ENCODE measurements at regions not wholly inside any gene's neighbourhood (a gene's known extent, or its start where the extent isn't known, plus 50 kb on each side); places are given as distances from the start of the nearest gene placed in this dataset.
"Not testable (repeated sequence)": the region's sequence is repeated elsewhere in the genome, so short reads cannot be mapped to it uniquely, and the experiment has no call there.

DNA sequence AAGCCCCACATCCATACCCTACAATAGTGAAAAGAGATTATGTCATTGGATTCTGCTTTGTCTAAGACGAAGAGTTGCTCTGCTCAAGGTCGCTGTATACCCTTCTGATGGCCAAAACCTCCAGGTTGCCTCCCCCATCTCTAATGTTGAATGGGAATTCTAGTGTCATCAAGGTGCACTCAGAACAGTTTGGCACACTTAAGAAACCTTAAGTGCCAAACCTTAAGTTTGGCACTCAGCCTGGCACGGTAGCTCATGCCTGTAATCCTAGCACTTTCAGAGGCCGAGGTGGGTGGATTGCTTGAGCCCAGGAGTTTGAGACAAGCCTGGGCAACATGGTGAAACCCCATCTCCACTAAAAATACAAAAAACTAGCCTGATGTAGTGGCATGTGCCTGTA is 1245.6 kb upstream of the SEL1L start:
- Histone ChIP-seq H3K36me3 (ENCODE audit: control insufficient read depth, insufficient read depth, low read length) (no peaks in the 10 kb centered on the region), H3K4me1 (ENCODE audit: control insufficient read depth, insufficient read depth, low read length) (no peaks in the 10 kb centered on the region), H3K27ac (ENCODE audit: low read depth, low read length) (no peak overlapping the region), H3K4me3 (ENCODE audit: low read depth, low read length) (no peak overlapping the region), H3K9me3 (ENCODE audit: control insufficient read depth, insufficient read depth, low read length) (no peaks in the 10 kb centered on the region), H3K27me3 (ENCODE audit: control insufficient read depth, insufficient read depth, low read length) (no peaks in the 10 kb centered on the region)
- DNase-seq (ENCODE audit: low read depth in 4 of 6, low spot score in 6 of 6): no peak
- WGBS (ENCODE audit: insufficient coverage): no CpG with 5 or more reads among the region's 4 CpGs

GRCh38 chr14:82785756-82786482 is 1252.3 kb upstream of the SEL1L start:
- H3K4me3 ChIP-seq (ENCODE audit: low read depth, low read length): no peak overlapping the region
- WGBS (ENCODE audit: insufficient coverage): no CpG with 5 or more reads among the region's 1 CpG
- H3K4me1 ChIP-seq (ENCODE audit: control insufficient read depth, insufficient read depth, low read length): no peaks in the 10 kb centered on the region
- H3K36me3 ChIP-seq (ENCODE audit: control insufficient read depth, insufficient read depth, low read length): no peaks in the 10 kb centered on the region
- peak in 2 of 6 donors; percentile 31 to 81 for DNase-seq (ENCODE audit: low read depth in 4 of 6, low spot score in 6 of 6)
- no peaks in the 10 kb centered on the region for H3K9me3 ChIP-seq (ENCODE audit: control insufficient read depth, insufficient read depth, low read length)
- no peak overlapping the region for H3K27ac ChIP-seq (ENCODE audit: low read depth, low read length)
- no peaks in the 10 kb centered on the region for H3K27me3 ChIP-seq (ENCODE audit: control insufficient read depth, insufficient read depth, low read length)

GRCh38 chr14:82786483-82786880 is 1252.8 kb upstream of the SEL1L start:
- no peak for DNase-seq (ENCODE audit: low read depth in 4 of 6, low spot score in 6 of 6)
- Histone ChIP-seq H3K4me1 (ENCODE audit: control insufficient read depth, insufficient read depth, low read length) (no peaks in the 10 kb centered on the region), H3K36me3 (ENCODE audit: control insufficient read depth, insufficient read depth, low read length) (no peaks in the 10 kb centered on the region), H3K9me3 (ENCODE audit: control insufficient read depth, insufficient read depth, low read length) (no peaks in the 10 kb centered on the region), H3K4me3 (ENCODE audit: low read depth, low read length) (no peak overlapping the region), H3K27me3 (ENCODE audit: control insufficient read depth, insufficient read depth, low read length) (no peaks in the 10 kb centered on the region), H3K27ac (ENCODE audit: low read depth, low read length) (no peak overlapping the region)
- WGBS (ENCODE audit: insufficient coverage): no CpG with 5 or more reads among the region's 3 CpGs

DNA sequence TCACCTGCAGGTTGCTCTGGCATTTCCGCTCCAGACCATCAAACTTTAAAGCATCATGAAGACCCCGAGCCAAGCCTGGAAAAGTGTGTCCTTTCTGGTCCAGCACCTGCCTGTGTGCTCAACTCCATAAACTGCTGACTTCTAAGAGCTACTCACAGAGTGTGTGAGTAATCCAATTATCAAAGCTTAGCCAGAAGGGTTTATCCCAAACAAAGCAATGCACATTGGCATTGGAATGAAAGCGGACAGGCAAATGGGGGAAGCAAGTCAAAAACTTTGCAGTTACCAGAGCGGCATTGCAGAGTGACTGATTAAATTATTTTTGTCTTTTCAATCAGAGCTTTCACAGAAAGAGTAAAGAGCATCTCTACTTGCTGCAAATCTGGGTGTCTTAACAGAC is 1262.4 kb upstream of the SEL1L start:
- H3K9me3 ChIP-seq (ENCODE audit: control insufficient read depth, insufficient read depth, low read length): no peaks in the 10 kb centered on the region
- H3K4me1 ChIP-seq (ENCODE audit: control insufficient read depth, insufficient read depth, low read length): no peaks in the 10 kb centered on the region
- H3K4me3 ChIP-seq (ENCODE audit: low read depth, low read length): no peak overlapping the region
- H3K27me3 ChIP-seq (ENCODE audit: control insufficient read depth, insufficient read depth, low read length): no peaks in the 10 kb centered on the region
- DNase-seq (ENCODE audit: low read depth in 4 of 6, low spot score in 6 of 6): peak in 1 of 6 donors; percentile 29
- H3K36me3 ChIP-seq (ENCODE audit: control insufficient read depth, insufficient read depth, low read length): no peaks in the 10 kb centered on the region
- no peak overlapping the region for H3K27ac ChIP-seq (ENCODE audit: low read depth, low read length)
- 67% methylated on average over 1 of the region's 4 CpGs for WGBS (ENCODE audit: insufficient coverage)

GRCh38 chr14:82798276-82798675 is 1264.6 kb upstream of the SEL1L start:
- no CpG with 5 or more reads among the region's 1 CpG for WGBS (ENCODE audit: insufficient coverage)
- DNase-seq (ENCODE audit: low read depth in 4 of 6, low spot score in 6 of 6): peak in 1 of 6 donors; percentile 63

GRCh38 chr14:82805892-82806825 is 1272.5 kb upstream of the SEL1L start:
- H3K36me3 ChIP-seq (ENCODE audit: control insufficient read depth, insufficient read depth, low read length): no peaks in the 10 kb centered on the region
- H3K9me3 ChIP-seq (ENCODE audit: control insufficient read depth, insufficient read depth, low read length): no peaks in the 10 kb centered on the region
- no peak overlapping the region for H3K4me3 ChIP-seq (ENCODE audit: low read depth, low read length)
- DNase-seq (ENCODE audit: low read depth in 4 of 6, low spot score in 6 of 6): peak in 1 of 6 donors; percentile 21
- no peak overlapping the region for H3K27ac ChIP-seq (ENCODE audit: low read depth, low read length)
- WGBS (ENCODE audit: insufficient coverage): no CpG with 5 or more reads among the region's 7 CpGs
- H3K27me3 ChIP-seq (ENCODE audit: control insufficient read depth, insufficient read depth, low read length): no peaks in the 10 kb centered on the region
- H3K4me1 ChIP-seq (ENCODE audit: control insufficient read depth, insufficient read depth, low read length): no peaks in the 10 kb centered on the region

More at GRCh38 chr14:82798276-82798675, 1264.6 kb upstream of the SEL1L start:
- H3K9me3 ChIP-seq (ENCODE audit: control insufficient read depth, insufficient read depth, low read length): no peaks in the 10 kb centered on the region
- H3K36me3 ChIP-seq (ENCODE audit: control insufficient read depth, insufficient read depth, low read length): no peaks in the 10 kb centered on the region
- H3K27me3 ChIP-seq (ENCODE audit: control insufficient read depth, insufficient read depth, low read length): no peaks in the 10 kb centered on the region
- no peak overlapping the region for H3K27ac ChIP-seq (ENCODE audit: low read depth, low read length)
- H3K4me3 ChIP-seq (ENCODE audit: low read depth, low read length): no peak overlapping the region
- no peaks in the 10 kb centered on the region for H3K4me1 ChIP-seq (ENCODE audit: control insufficient read depth, insufficient read depth, low read length)

DNA sequence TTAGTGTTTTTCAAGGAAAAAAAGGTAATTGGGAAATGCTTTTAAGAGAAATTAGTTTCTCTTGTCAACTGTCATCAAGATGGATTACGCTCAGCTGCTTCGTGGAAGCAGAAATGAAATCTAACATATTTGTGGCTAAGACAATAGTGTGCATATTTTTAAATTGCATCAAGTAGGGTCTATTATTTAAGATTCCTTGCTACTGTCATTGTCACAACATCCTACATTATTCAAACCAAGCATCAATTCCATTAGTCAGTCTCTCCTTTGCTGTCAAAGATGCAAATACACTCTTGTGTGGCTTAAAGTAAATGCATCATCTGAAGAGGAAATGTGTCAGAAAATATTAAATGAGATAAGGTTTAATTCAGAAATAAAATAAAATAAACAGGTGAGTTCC is 1277.6 kb upstream of the SEL1L start:
- H3K27ac ChIP-seq (ENCODE audit: low read depth, low read length): no peak overlapping the region
- no peaks in the 10 kb centered on the region for H3K4me1 ChIP-seq (ENCODE audit: control insufficient read depth, insufficient read depth, low read length)
- no peak for DNase-seq (ENCODE audit: low read depth in 4 of 6, low spot score in 6 of 6)
- whole genome bisulfite sequencing (ENCODE audit: insufficient coverage): no CpG with 5 or more reads among the region's 2 CpGs
- no peaks in the 10 kb centered on the region for H3K27me3 ChIP-seq (ENCODE audit: control insufficient read depth, insufficient read depth, low read length)
- no peaks in the 10 kb centered on the region for H3K9me3 ChIP-seq (ENCODE audit: control insufficient read depth, insufficient read depth, low read length)
- H3K4me3 ChIP-seq (ENCODE audit: low read depth, low read length): no peak overlapping the region
- no peaks in the 10 kb centered on the region for H3K36me3 ChIP-seq (ENCODE audit: control insufficient read depth, insufficient read depth, low read length)

- not testable (repeated sequence) for H3K4me3 ChIP-seq (ENCODE audit: low read depth, low read length); DNase-seq (ENCODE audit: low read depth in 4 of 6, low spot score in 6 of 6); H3K9me3 ChIP-seq (ENCODE audit: control insufficient read depth, insufficient read depth, low read length); H3K27me3 ChIP-seq (ENCODE audit: control insufficient read depth, insufficient read depth, low read length); H3K36me3 ChIP-seq (ENCODE audit: control insufficient read depth, insufficient read depth, low read length); H3K27ac ChIP-seq (ENCODE audit: low read depth, low read length); H3K4me1 ChIP-seq (ENCODE audit: control insufficient read depth, insufficient read depth, low read length)
- WGBS (ENCODE audit: insufficient coverage): 98% methylated on average over 12 of the region's 28 CpGs
These were observed 1280.7 kb upstream of the SEL1L start for GRCh38 chr14:82814339-82814738.

DNA sequence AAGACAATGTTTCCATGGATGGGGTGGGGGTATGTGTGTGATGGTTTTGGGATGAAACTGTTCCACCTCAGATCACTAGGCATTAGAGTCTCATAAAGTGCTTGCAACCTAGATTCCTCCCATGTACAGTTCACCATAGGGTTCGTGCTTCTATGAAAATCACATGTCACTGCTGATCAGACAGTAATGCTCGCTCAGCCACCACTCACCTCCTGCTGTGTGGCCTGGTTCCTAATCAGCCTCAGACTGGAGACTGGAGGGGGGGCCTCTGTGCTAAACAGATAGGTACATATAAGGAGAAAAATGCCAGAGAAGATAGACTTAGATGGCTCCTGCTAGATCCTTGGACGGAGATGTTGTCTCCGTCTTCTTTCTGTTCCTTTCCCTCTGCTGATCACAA is 1296.9 kb upstream of the SEL1L start:
- DNase-seq (ENCODE audit: low read depth in 4 of 6, low spot score in 6 of 6): no peak
- no peak overlapping the region for H3K4me3 ChIP-seq (ENCODE audit: low read depth, low read length)
- no peaks in the 10 kb centered on the region for H3K27me3 ChIP-seq (ENCODE audit: control insufficient read depth, insufficient read depth, low read length)
- no peaks in the 10 kb centered on the region for H3K36me3 ChIP-seq (ENCODE audit: control insufficient read depth, insufficient read depth, low read length)
- H3K27ac ChIP-seq (ENCODE audit: low read depth, low read length): no peak overlapping the region
- no peaks in the 10 kb centered on the region for H3K9me3 ChIP-seq (ENCODE audit: control insufficient read depth, insufficient read depth, low read length)
- WGBS (ENCODE audit: insufficient coverage): no CpG with 5 or more reads among the region's 4 CpGs
- no peaks in the 10 kb centered on the region for H3K4me1 ChIP-seq (ENCODE audit: control insufficient read depth, insufficient read depth, low read length)
